Tibial nerve (tissue), 4 donors: ENCODE measurements at regions not wholly inside any gene's neighbourhood (a gene's known extent, or its start where the extent isn't known, plus 50 kb on each side); places are given as distances from the start of the nearest gene placed in this dataset.

Experiments used
- CTCF ChIP-seq, 5 experiments: fragments of 200-600 bp in 3 of 5; fragments of 450-650 bp in 2 of 5; sonication (generic) in 3 of 5; IDR thresholded peaks; one replicate each; pipeline ENCODE4 v1.5.1; 2016 to 2019; ENCODE audit warnings: antibody characterized with exemption in 5 of 5, mild to moderate bottlenecking in 3 of 5, moderate library complexity in 2 of 5
- EP300 ChIP-seq, 2 donors: sonication (generic); formaldehyde crosslinking; IDR thresholded peaks; one replicate each; pipeline ENCODE4 v1.6.1; 2017; ENCODE audit warnings: antibody characterized with exemption in 2 of 2, mild to moderate bottlenecking in 1 of 2
- POLR2A ChIP-seq, 2 donors: fragments of 450-650 bp; IDR thresholded peaks; one replicate each; pipeline ENCODE4 v1.6.1; 2017; ENCODE audit warnings: antibody characterized with exemption in 2 of 2, mild to moderate bottlenecking in 2 of 2, moderate library complexity in 2 of 2

GRCh38 chr4:90024519-90024918, 102.7 kb upstream of the CCSER1 start:
- no peak for TF ChIP-seq CTCF (IDR thresholded peaks at IDR 0.05)
- TF ChIP-seq POLR2A (IDR thresholded peaks at IDR 0.05) = no peak
- TF ChIP-seq EP300 (IDR thresholded peaks at IDR 0.05) = no peak
